Ascending aorta (tissue), 2 donors: ENCODE measurements at regions not wholly inside any gene's neighbourhood (a gene's known extent, or its start where the extent isn't known, plus 50 kb on each side); places are given as distances from the start of the nearest gene placed in this dataset.

Experiments
- DNase-seq, 2 donors: peaks; one replicate each; pipeline ENCODE4 v3.0.0-alpha.2; 2019; ENCODE audit warnings: low spot score in 2 of 2
- H3K27ac ChIP-seq, 2 donors: fragments of 200-600 bp; sonication (generic); one replicate each; pipeline ENCODE4 v1.5.1; 2016 to 2017; ENCODE audit warnings: mild to moderate bottlenecking in 1 of 2
- H3K27me3 ChIP-seq: fragments of 200-600 bp; sonication (generic); one replicate; pipeline ENCODE4 v1.5.1; 2017
- H3K36me3 ChIP-seq, 2 donors: fragments of 200-600 bp; sonication (generic); one replicate each; pipeline ENCODE4 v1.5.1; 2016
- H3K4me1 ChIP-seq, 2 donors: fragments of 200-600 bp; sonication (generic); one replicate each; pipeline ENCODE4 v1.5.1; 2016 to 2017; ENCODE audit warnings: mild to moderate bottlenecking in 1 of 2
- H3K4me3 ChIP-seq, 2 donors: fragments of 200-600 bp; sonication (generic); one replicate each; pipeline ENCODE4 v1.5.1; 2016 to 2017; ENCODE audit warnings: mild to moderate bottlenecking in 1 of 2
- H3K9me3 ChIP-seq, 2 donors: fragments of 200-600 bp; sonication (generic); one replicate each; pipeline ENCODE4 v1.5.1; 2016
- intact Hi-C: fragments of 100-400 bp; cut with DNase I; formaldehyde crosslinking; loops from one replicate; pipeline ENCODE4 v1.15.1; 2023
- TF ChIP-seq, protein P1 (sequence below), 3 experiments: fragments of 200-600 bp in 2 of 3; fragments of 450-650 bp in 1 of 3; sonication (generic) in 2 of 3; IDR thresholded peaks; one replicate each; pipeline ENCODE4 v1.5.1; 2016 to 2019; ENCODE audit warnings: antibody characterized with exemption in 3 of 3, mild to moderate bottlenecking in 1 of 3, moderate library complexity in 1 of 3

DNA sequence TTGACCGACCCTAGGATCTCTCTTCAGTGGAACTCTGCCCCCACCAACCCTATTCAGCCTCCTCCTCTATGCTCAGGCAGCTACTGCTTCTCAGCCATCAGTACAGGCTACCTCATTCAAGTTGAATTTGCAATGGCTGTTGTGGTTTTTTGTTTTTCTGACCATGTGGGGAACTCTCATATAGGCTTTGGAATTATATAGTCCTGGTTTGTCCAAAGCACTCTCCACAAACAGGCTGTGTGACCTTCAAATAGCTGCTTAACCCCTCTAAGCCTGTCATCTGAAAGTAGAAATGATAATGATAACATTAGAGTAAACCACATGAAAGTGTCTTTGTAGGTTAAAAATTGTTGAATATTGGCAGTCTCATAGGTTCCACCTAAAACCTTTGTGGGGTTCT is 80.3 kb downstream of the UNC5CL start:
- H3K27me3 ChIP-seq, result no peaks in the 10 kb centered on the region
- H3K27ac ChIP-seq, result no peak overlapping the region
- intact Hi-C loops, result no loop called here
- TF ChIP-seq, protein P1, sequence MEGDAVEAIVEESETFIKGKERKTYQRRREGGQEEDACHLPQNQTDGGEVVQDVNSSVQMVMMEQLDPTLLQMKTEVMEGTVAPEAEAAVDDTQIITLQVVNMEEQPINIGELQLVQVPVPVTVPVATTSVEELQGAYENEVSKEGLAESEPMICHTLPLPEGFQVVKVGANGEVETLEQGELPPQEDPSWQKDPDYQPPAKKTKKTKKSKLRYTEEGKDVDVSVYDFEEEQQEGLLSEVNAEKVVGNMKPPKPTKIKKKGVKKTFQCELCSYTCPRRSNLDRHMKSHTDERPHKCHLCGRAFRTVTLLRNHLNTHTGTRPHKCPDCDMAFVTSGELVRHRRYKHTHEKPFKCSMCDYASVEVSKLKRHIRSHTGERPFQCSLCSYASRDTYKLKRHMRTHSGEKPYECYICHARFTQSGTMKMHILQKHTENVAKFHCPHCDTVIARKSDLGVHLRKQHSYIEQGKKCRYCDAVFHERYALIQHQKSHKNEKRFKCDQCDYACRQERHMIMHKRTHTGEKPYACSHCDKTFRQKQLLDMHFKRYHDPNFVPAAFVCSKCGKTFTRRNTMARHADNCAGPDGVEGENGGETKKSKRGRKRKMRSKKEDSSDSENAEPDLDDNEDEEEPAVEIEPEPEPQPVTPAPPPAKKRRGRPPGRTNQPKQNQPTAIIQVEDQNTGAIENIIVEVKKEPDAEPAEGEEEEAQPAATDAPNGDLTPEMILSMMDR (IDR thresholded peaks at IDR 0.05), result no peak
- DNase-seq, result no peak
- H3K4me3 ChIP-seq, result no peak overlapping the region
- H3K4me1 ChIP-seq, result no peaks in the 10 kb centered on the region
- H3K9me3 ChIP-seq, result no peaks in the 10 kb centered on the region
- no peaks in the 10 kb centered on the region for H3K36me3 ChIP-seq

DNA sequence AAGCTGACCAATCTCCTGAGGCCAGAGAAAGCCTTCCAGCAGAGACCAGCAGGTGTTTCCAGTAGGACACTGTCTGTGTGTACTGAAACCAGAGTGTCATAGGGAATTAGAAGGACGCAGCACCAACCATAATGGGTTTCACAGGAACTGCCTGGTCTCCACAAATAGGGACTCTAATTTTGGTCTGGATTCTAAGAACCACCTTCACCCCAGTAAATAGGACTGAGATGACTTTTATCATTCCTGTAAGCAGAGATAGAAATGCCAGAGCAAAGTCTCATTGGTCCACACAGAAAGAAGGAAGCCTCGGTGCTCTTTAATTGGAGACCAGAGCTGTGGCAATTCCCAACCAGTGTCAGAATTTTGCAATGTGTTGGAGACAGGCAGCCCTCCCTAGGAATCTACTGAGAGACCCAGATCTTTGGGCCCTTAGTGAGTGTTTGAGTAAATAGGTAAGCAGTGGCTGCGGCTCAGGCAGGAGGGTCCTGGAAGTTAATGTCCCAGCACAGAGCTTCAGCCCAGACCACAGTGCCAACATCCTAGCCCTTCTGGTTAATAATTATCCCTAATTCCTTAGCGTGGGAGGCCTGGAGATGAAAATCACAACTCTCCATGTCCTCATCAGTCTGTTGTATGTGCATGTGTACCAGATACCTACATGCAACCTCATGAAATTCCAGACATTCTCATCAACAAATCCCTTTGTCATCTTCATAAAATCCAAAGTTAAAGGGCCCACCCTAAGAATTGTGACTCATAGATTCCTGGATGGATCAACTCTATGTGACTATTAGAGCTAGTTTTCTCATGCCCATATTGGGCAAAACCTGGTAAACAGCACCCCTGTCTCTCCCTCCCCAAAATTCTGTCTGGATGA is 81.2 kb downstream of the UNC5CL start:
- Histone ChIP-seq H3K27me3 (no peaks in the 10 kb centered on the region), H3K4me3 (no peak overlapping the region), H3K9me3 (no peaks in the 10 kb centered on the region), H3K27ac (no peak overlapping the region), H3K4me1 (no peaks in the 10 kb centered on the region), H3K36me3 (no peaks in the 10 kb centered on the region)
- intact Hi-C loops, result no loop called here
- DNase-seq, result no peak
- TF ChIP-seq, protein P1 (IDR thresholded peaks at IDR 0.05), result no peak

DNA sequence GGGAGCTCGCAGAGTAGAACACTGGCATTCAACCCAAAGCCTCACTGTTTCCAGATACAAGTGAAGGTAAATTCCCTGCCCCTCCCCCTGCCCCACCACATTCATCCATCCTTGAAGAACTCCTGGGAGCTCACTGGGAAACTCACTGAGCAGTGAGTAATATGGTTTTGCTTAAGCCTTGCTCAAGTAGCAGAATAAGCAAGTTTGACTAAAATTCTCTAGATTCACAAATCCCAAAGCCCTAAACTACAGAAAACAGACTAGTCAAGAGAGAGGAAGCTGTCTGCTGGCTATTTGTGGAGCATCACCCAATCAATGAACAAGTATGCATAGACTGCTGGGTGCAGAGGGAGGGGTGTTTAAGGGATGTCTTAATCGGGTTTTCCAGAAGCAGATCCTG is 82.1 kb downstream of the UNC5CL start:
- no peaks in the 10 kb centered on the region for H3K4me1 ChIP-seq
- no peaks in the 10 kb centered on the region for H3K9me3 ChIP-seq
- intact Hi-C loops, result no loop called here
- H3K4me3 ChIP-seq, result no peak overlapping the region
- no peaks in the 10 kb centered on the region for H3K36me3 ChIP-seq
- H3K27me3 ChIP-seq, result no peaks in the 10 kb centered on the region
- no peak overlapping the region for H3K27ac ChIP-seq
- TF ChIP-seq, protein P1 (IDR thresholded peaks at IDR 0.05), result no peak
- no peak for DNase-seq

DNA sequence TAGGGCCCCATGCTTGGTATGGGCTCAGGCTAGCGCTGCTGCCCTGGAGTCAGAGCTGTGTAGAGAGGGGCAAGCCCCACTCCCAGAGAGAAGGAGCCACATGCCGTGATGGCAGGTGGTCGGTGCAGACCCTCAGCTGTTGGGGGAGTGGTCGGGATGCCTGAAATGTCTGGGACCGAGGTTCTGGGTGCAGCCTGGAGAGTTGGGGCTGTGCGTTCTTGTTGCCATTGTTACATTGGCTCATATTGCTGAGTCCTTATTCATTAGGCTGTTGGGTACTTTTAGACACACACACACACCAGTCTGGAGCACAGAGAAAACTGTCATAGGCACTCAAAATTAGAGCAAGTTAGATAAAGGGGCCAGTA is 83.9 kb downstream of the UNC5CL start:
- TF ChIP-seq, protein P1 (IDR thresholded peaks at IDR 0.05), result no peak
- Histone ChIP-seq H3K9me3 (no peaks in the 10 kb centered on the region), H3K4me1 (no peaks in the 10 kb centered on the region), H3K4me3 (no peak overlapping the region), H3K36me3 (no peaks in the 10 kb centered on the region), H3K27me3 (no peaks in the 10 kb centered on the region), H3K27ac (no peak overlapping the region)
- intact Hi-C loops, result no loop called here
- no peak for DNase-seq

DNA sequence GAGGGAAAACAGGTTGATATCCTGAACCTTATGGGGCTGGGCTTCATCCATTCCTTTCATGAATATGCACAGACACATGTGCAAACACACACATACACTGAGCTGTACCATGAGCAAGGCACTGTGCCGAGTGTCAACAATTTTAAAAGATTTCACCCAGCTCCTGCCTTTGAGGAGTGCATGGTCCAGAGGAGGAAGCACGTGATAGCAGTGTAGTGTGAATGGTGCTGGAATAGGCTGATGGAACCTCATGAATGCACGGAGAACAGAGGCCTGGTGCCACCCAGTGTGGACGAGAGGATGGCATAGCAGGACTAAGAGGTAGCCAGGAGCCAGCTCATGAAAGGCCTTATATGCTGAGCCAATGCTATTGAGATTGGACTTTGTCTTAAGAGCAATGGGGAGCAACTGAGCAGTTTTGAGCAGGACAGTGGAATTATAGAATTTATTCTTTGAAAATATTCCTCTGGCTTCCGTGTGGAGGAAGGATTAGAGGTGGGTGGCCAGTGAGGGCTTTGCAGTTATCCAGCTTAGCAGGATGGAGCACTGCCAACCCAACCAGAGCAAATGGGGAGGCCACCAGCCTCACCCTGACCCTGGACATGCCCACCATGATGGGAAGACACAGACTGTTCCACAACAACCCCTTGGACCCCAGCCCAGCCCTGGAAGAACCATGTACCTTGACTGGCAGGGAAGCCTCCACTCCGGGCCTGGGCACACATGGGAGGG is 84.4 kb downstream of the UNC5CL start:
- Histone ChIP-seq H3K9me3 (no peaks in the 10 kb centered on the region), H3K27me3 (no peaks in the 10 kb centered on the region), H3K27ac (no peak overlapping the region), H3K4me1 (no peaks in the 10 kb centered on the region), H3K36me3 (no peaks in the 10 kb centered on the region), H3K4me3 (no peak overlapping the region)
- TF ChIP-seq, protein P1 (IDR thresholded peaks at IDR 0.05), result no peak
- intact Hi-C loops, result no loop called here
- DNase-seq, result no peak
